Stomach (tissue), 4 donors: ENCODE measurements at regions not wholly inside any gene's neighbourhood (a gene's known extent, or its start where the extent isn't known, plus 50 kb on each side); places are given as distances from the start of the nearest gene placed in this dataset.

Experiments used
- EP300 ChIP-seq: sonication (generic); formaldehyde crosslinking; IDR thresholded peaks from one replicate; pipeline ENCODE4 v1.6.1; 2017; ENCODE audit warnings: antibody characterized with exemption
- TF ChIP-seq, protein P1 (sequence below), 7 experiments: fragments of 450-650 bp in 4 of 7; fragments of 200-600 bp in 3 of 7; sonication (generic) in 3 of 7; IDR thresholded peaks; one replicate each; pipeline ENCODE4 v1.5.1; 2016 to 2019; ENCODE audit warnings: antibody characterized with exemption in 7 of 7, control low read depth in 2 of 7, mild to moderate bottlenecking in 1 of 7

DNA sequence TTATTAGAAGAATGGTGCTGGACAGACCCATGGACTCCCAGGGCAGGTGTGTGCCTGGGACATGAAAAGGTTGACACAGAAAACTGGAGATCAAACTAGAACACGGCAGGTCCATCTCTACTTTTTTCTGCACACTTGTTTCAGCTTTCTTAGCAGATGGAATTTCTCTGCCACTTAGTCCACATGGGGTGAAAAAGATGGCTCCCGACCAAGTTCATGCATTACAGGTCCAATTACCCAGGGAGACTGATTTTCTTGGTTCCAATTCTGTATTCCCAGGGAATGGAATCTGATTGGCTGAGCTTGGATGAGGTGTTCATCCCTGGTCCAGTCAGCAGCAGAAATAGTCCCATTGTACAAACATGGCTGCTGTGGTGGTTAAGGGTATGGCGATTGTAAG is 238.9 kb upstream of the SRRM4 start:
- TF ChIP-seq, protein P1, sequence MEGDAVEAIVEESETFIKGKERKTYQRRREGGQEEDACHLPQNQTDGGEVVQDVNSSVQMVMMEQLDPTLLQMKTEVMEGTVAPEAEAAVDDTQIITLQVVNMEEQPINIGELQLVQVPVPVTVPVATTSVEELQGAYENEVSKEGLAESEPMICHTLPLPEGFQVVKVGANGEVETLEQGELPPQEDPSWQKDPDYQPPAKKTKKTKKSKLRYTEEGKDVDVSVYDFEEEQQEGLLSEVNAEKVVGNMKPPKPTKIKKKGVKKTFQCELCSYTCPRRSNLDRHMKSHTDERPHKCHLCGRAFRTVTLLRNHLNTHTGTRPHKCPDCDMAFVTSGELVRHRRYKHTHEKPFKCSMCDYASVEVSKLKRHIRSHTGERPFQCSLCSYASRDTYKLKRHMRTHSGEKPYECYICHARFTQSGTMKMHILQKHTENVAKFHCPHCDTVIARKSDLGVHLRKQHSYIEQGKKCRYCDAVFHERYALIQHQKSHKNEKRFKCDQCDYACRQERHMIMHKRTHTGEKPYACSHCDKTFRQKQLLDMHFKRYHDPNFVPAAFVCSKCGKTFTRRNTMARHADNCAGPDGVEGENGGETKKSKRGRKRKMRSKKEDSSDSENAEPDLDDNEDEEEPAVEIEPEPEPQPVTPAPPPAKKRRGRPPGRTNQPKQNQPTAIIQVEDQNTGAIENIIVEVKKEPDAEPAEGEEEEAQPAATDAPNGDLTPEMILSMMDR (IDR thresholded peaks at IDR 0.05): no peak
- TF ChIP-seq EP300: no peak
